PC-9 (cell line): ENCODE measurements at regions not wholly inside any gene's neighbourhood (a gene's known extent, or its start where the extent isn't known, plus 50 kb on each side); places are given as distances from the start of the nearest gene placed in this dataset.

Experiments
- CTCF ChIP-seq: fragments of 200-600 bp; sonication (generic); conservative IDR thresholded peaks from 2 replicates; pipeline ENCODE4 v1.6.1; 2017; ENCODE audit warnings: mixed run types, antibody characterized with exemption, mild to moderate bottlenecking, moderate library complexity
- EZH2 ChIP-seq: fragments of 200-600 bp; sonication (generic); IDR thresholded peaks from 2 replicates; pipeline ENCODE4 v1.8.0; 2017; ENCODE audit warnings: antibody characterized with exemption, low read depth

- TF ChIP-seq CTCF (no peak), EZH2 (no peak)
Measured at GRCh38 chr4:177196615-177197014, 113.1 kb upstream of the NEIL3 start.
